Chondrocyte (in vitro differentiated cells): ENCODE measurements at regions not wholly inside any gene's neighbourhood (a gene's known extent, or its start where the extent isn't known, plus 50 kb on each side); places are given as distances from the start of the nearest gene placed in this dataset.

ENCODE experiments used
- DNase-seq: peaks from one replicate; pipeline ENCODE4 v3.0.0; 2021; ENCODE audit warnings: mixed read lengths, low spot score
- H3K27ac Mint-ChIP-seq: one replicate; pipeline ENCODE4 v1.8.0; 2021; ENCODE audit warnings: mild to moderate bottlenecking, moderate library complexity, mixed read lengths; ENCODE audit not compliant: unreplicated experiment
- H3K27me3 Mint-ChIP-seq: 2 replicates; pipeline ENCODE4 v1.8.0; 2021; ENCODE audit warnings: low read depth, mixed read lengths
- H3K36me3 Mint-ChIP-seq: 2 replicates; pipeline ENCODE4 v1.8.0; 2021; ENCODE audit warnings: low read depth, mixed read lengths
- H3K4me1 Mint-ChIP-seq: 2 replicates; pipeline ENCODE4 v1.8.0; 2021; ENCODE audit warnings: low read depth, mild to moderate bottlenecking, mixed read lengths
- H3K4me3 Mint-ChIP-seq: one replicate; pipeline ENCODE4 v1.8.0; 2021; ENCODE audit warnings: mild to moderate bottlenecking, moderate library complexity, mixed read lengths; ENCODE audit not compliant: unreplicated experiment
- H3K9me3 Mint-ChIP-seq: 2 replicates; pipeline ENCODE4 v1.8.0; 2021; ENCODE audit warnings: low read depth, mixed read lengths
- CTCF ChIP-seq: fragments of 200-600 bp; sonication (generic); IDR thresholded peaks from 2 replicates; pipeline ENCODE4 v1.5.0; 2021; ENCODE audit warnings: antibody characterized with exemption, mild to moderate bottlenecking, moderate library complexity

GRCh38 chr6:98041921-98042320 is 758.9 kb upstream of the MMS22L start:
- DNase-seq, result no peak
- H3K27me3 Mint-ChIP-seq, result peaks cover 25% of the 10 kb centered on the region
- no peaks in the 10 kb centered on the region for H3K9me3 Mint-ChIP-seq
- no peak for TF ChIP-seq CTCF
- no peak overlapping the region for H3K4me3 Mint-ChIP-seq
- H3K27ac Mint-ChIP-seq, result no peak overlapping the region
- no peaks in the 10 kb centered on the region for H3K36me3 Mint-ChIP-seq
- H3K4me1 Mint-ChIP-seq, result peaks cover 6% of the 10 kb centered on the region

GRCh38 chr6:98044151-98044561 is 761.1 kb upstream of the MMS22L start:
- H3K4me1 Mint-ChIP-seq, result peaks cover 6% of the 10 kb centered on the region
- DNase-seq, result no peak
- no peak overlapping the region for H3K4me3 Mint-ChIP-seq
- H3K9me3 Mint-ChIP-seq, result no peaks in the 10 kb centered on the region
- peaks cover 38% of the 10 kb centered on the region for H3K27me3 Mint-ChIP-seq
- H3K36me3 Mint-ChIP-seq, result no peaks in the 10 kb centered on the region
- no peak for TF ChIP-seq CTCF
- H3K27ac Mint-ChIP-seq, result no peak overlapping the region

- Mint-ChIP-seq H3K4me3 (no peak overlapping the region), H3K9me3 (no peaks in the 10 kb centered on the region), H3K27ac (no peak overlapping the region), H3K36me3 (no peaks in the 10 kb centered on the region), H3K4me1 (peaks cover 5% of the 10 kb centered on the region), H3K27me3 (peaks cover 43% of the 10 kb centered on the region)
- DNase-seq, result no peak
- no peak for TF ChIP-seq CTCF
Observed at GRCh38 chr6:98044791-98045470, 761.9 kb upstream of the MMS22L start.

- H3K27ac Mint-ChIP-seq, result no peak overlapping the region
- H3K27me3 Mint-ChIP-seq, result peaks cover 40% of the 10 kb centered on the region
- DNase-seq, result no peak
- no peaks in the 10 kb centered on the region for H3K4me1 Mint-ChIP-seq
- no peaks in the 10 kb centered on the region for H3K9me3 Mint-ChIP-seq
- no peaks in the 10 kb centered on the region for H3K36me3 Mint-ChIP-seq
- no peak overlapping the region for H3K4me3 Mint-ChIP-seq
- TF ChIP-seq CTCF, result no peak
Observed at GRCh38 chr6:98047164-98047563, 764.1 kb upstream of the MMS22L start.

- H3K9me3 Mint-ChIP-seq, result no peaks in the 10 kb centered on the region
- DNase-seq, result no peak
- no peak for TF ChIP-seq CTCF
- no peak overlapping the region for H3K27ac Mint-ChIP-seq
- H3K36me3 Mint-ChIP-seq, result no peaks in the 10 kb centered on the region
- H3K4me3 Mint-ChIP-seq, result no peak overlapping the region
- H3K4me1 Mint-ChIP-seq, result no peaks in the 10 kb centered on the region
- H3K27me3 Mint-ChIP-seq, result peaks cover 40% of the 10 kb centered on the region
Observed at GRCh38 chr6:98047871-98048270, 764.9 kb upstream of the MMS22L start.
